ENCODE measurements at regions not wholly inside any gene's neighbourhood (a gene's known extent, or its start where the extent isn't known, plus 50 kb on each side); places are given as distances from the start of the nearest gene placed in this dataset.
A peak's percentile ranks its signal among the peaks of the same experiment; 100 is the strongest.

DNA sequence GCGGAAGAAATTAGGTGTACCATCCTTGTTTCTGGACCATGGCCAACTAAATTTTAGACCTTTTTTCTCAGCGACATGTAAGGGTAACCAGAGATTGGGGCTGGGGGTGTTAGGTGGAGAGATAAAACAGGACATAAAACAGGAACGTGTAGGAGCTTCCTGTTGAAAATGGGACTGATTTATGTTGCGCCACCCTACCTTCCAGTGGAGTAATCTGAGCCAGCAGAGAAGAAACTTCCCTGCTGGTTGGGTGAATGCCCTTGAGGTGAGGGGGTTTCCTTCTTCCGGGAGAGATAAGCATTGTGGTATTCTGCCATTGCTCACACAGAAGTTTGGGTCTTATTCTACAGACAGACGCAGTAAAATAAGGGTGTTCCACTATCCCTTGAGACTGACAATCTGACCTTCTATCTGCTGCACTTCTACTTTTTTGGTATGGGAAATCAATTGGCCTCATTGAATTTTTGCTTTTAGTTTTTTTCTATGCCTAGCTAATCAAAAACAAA, 417.6 kb downstream of the PCNX1 start (continued):
- TF ChIP-seq JUND (IDR thresholded peaks at IDR 0.05; ENCODE audit: borderline replicate concordance, low read depth, low read length), result peak; percentile 51; the same call in 1 of the 2 replicates
- TF ChIP-seq JUND (tag; IDR thresholded peaks at IDR 0.05; ENCODE audit: borderline replicate concordance, low read depth, low read length), result no peak; the same call in 2 of the 3 replicates
- TF ChIP-seq, protein P1, sequence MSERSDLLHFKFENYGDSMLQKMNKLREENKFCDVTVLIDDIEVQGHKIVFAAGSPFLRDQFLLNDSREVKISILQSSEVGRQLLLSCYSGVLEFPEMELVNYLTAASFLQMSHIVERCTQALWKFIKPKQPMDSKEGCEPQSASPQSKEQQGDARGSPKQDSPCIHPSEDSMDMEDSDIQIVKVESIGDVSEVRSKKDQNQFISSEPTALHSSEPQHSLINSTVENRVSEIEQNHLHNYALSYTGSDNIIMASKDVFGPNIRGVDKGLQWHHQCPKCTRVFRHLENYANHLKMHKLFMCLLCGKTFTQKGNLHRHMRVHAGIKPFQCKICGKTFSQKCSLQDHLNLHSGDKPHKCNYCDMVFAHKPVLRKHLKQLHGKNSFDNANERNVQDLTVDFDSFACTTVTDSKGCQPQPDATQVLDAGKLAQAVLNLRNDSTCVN (CRISPR knock-in tag; IDR thresholded peaks at IDR 0.05), result no peak
- TF ChIP-seq MEF2D (tag; conservative IDR thresholded peaks at IDR 0.05; ENCODE audit: low read depth), result no peak
- no peak for TF ChIP-seq PCBP2 (IDR thresholded peaks at IDR 0.05; ENCODE audit: low read depth, low read length, poor library complexity, severe bottlenecking)
- TF ChIP-seq, protein P2, sequence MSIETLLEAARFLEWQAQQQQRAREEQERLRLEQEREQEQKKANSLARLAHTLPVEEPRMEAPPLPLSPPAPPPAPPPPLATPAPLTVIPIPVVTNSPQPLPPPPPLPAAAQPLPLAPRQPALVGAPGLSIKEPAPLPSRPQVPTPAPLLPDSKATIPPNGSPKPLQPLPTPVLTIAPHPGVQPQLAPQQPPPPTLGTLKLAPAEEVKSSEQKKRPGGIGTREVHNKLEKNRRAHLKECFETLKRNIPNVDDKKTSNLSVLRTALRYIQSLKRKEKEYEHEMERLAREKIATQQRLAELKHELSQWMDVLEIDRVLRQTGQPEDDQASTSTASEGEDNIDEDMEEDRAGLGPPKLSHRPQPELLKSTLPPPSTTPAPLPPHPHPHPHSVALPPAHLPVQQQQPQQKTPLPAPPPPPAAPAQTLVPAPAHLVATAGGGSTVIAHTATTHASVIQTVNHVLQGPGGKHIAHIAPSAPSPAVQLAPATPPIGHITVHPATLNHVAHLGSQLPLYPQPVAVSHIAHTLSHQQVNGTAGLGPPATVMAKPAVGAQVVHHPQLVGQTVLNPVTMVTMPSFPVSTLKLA (conservative IDR thresholded peaks at IDR 0.05), result 0 out of 4 replicates have a peak, but pooled peaks of 1 of the 2 experiments have one; percentile 14
- TF ChIP-seq CBFA2T3 (IDR thresholded peaks at IDR 0.05), result peak; percentile 81
- TF ChIP-seq MCM7 (IDR thresholded peaks at IDR 0.05), result no peak
- no peak for TF ChIP-seq HOXB6 (CRISPR knock-in tag; IDR thresholded peaks at IDR 0.05; ENCODE audit: borderline replicate concordance)
- TF ChIP-seq, protein P3, sequence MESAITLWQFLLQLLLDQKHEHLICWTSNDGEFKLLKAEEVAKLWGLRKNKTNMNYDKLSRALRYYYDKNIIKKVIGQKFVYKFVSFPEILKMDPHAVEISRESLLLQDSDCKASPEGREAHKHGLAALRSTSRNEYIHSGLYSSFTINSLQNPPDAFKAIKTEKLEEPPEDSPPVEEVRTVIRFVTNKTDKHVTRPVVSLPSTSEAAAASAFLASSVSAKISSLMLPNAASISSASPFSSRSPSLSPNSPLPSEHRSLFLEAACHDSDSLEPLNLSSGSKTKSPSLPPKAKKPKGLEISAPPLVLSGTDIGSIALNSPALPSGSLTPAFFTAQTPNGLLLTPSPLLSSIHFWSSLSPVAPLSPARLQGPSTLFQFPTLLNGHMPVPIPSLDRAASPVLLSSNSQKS (CRISPR knock-in tag; IDR thresholded peaks at IDR 0.05), result no peak
- TF ChIP-seq POLR2AphosphoS5 (IDR thresholded peaks at IDR 0.05; ENCODE audit: control insufficient read depth, insufficient read depth, low read depth, low read length), result no peak
- peak; percentile 81 for TF ChIP-seq DPF2 (IDR thresholded peaks at IDR 0.05)
- TF ChIP-seq RFX5 (IDR thresholded peaks at IDR 0.05; ENCODE audit: low read depth, low read length), result no peak
- 0 out of 2 replicates have a peak, but pooled peaks have one; percentile 66 for TF ChIP-seq ESRRA (IDR thresholded peaks at IDR 0.05; ENCODE audit: borderline replicate concordance, low read depth)
- no peak for TF ChIP-seq TEAD2 (tag; IDR thresholded peaks at IDR 0.05)
- TF ChIP-seq, protein P4, sequence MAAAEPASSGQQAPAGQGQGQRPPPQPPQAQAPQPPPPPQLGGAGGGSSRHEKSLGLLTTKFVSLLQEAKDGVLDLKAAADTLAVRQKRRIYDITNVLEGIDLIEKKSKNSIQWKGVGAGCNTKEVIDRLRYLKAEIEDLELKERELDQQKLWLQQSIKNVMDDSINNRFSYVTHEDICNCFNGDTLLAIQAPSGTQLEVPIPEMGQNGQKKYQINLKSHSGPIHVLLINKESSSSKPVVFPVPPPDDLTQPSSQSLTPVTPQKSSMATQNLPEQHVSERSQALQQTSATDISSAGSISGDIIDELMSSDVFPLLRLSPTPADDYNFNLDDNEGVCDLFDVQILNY (CRISPR knock-in tag; IDR thresholded peaks at IDR 0.05), result no peak
- no peak for TF ChIP-seq FOXP1 (CRISPR knock-in tag; IDR thresholded peaks at IDR 0.05)
- TF ChIP-seq NCOA1 (IDR thresholded peaks at IDR 0.05; ENCODE audit: low read depth), result 0 out of 2 replicates have a peak, but pooled peaks have one; percentile 37
- peak; percentile 75 for TF ChIP-seq SMARCA4 (IDR thresholded peaks at IDR 0.05)
- TF ChIP-seq, protein P5, sequence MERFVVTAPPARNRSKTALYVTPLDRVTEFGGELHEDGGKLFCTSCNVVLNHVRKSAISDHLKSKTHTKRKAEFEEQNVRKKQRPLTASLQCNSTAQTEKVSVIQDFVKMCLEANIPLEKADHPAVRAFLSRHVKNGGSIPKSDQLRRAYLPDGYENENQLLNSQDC (CRISPR knock-in tag; IDR thresholded peaks at IDR 0.05), result no peak

Measured in K562 (cell line).